HEK293T (cell line): ENCODE measurements at regions not wholly inside any gene's neighbourhood (a gene's known extent, or its start where the extent isn't known, plus 50 kb on each side); places are given as distances from the start of the nearest gene placed in this dataset.
"Not testable (repeated sequence)": the region's sequence is repeated elsewhere in the genome, so short reads cannot be mapped to it uniquely, and the experiment has no call there.

Experiments
- CTCF ChIA-PET: fragments of 350-600 bp; formaldehyde crosslinking; extraction: SDS; loops from one replicate; lab custom pipeline; 2021; ENCODE audit warnings: antibody characterized with exemption, inconsistent platforms; lab: Yijun Ruan, JAX
- POLR2A ChIA-PET: fragments of 350-600 bp; formaldehyde crosslinking; extraction: SDS; loops from one replicate; lab custom pipeline; 2020; ENCODE audit warnings: antibody characterized with exemption, inconsistent platforms; lab: Yijun Ruan, JAX
- DNase-seq: peaks from one replicate; pipeline ENCODE4 v3.0.0; 2012; ENCODE audit warnings: mixed read lengths; ENCODE audit errors: extremely low spot score
- ARNT ChIP-seq: fragments of 450-650 bp; IDR thresholded peaks from 2 replicates; pipeline ENCODE4 v1.6.1; 2017; ENCODE audit warnings: mild to moderate bottlenecking
- BHLHE40 ChIP-seq: fragments of 450-650 bp; IDR thresholded peaks from 2 replicates; pipeline ENCODE4 v1.6.1; 2016; ENCODE audit warnings: mild to moderate bottlenecking, moderate library complexity, borderline replicate concordance
- CTBP1 ChIP-seq: fragments of 450-650 bp; IDR thresholded peaks from 2 replicates; pipeline ENCODE4 v1.6.1; 2016; ENCODE audit warnings: borderline replicate concordance
- ELF4 ChIP-seq: fragments of 450-650 bp; IDR thresholded peaks from 2 replicates; pipeline ENCODE4 v1.6.1; 2017; ENCODE audit warnings: antibody characterized with exemption
- FOXA1 ChIP-seq: fragments of 450-650 bp; IDR thresholded peaks from 2 replicates; pipeline ENCODE4 v1.6.1; 2016; ENCODE audit warnings: mild to moderate bottlenecking
- FOXK2 ChIP-seq: fragments of 450-650 bp; IDR thresholded peaks from 2 replicates; pipeline ENCODE4 v1.6.1; 2016; ENCODE audit warnings: mild to moderate bottlenecking
- FOXM1 ChIP-seq: fragments of 450-650 bp; IDR thresholded peaks from 2 replicates; pipeline ENCODE4 v1.6.1; 2017; ENCODE audit warnings: mild to moderate bottlenecking, borderline replicate concordance
- HDGF ChIP-seq: fragments of 450-650 bp; IDR thresholded peaks from 2 replicates; pipeline ENCODE4 v1.6.1; 2017; ENCODE audit warnings: antibody characterized with exemption, borderline replicate concordance
- L3MBTL2 ChIP-seq: fragments of 450-650 bp; conservative IDR thresholded peaks from 2 replicates; pipeline ENCODE4 v1.6.1; 2016; ENCODE audit warnings: mild to moderate bottlenecking
- LEF1 ChIP-seq: fragments of 450-650 bp; IDR thresholded peaks from 2 replicates; pipeline ENCODE4 v1.6.1; 2017; ENCODE audit warnings: mild to moderate bottlenecking, borderline replicate concordance
- NFRKB ChIP-seq: fragments of 450-650 bp; IDR thresholded peaks from 2 replicates; pipeline ENCODE4 v1.6.1; 2016; ENCODE audit warnings: mild to moderate bottlenecking, moderate library complexity
- PKNOX1 ChIP-seq: fragments of 450-650 bp; IDR thresholded peaks from 2 replicates; pipeline ENCODE4 v1.6.1; 2016
- SP1 ChIP-seq: fragments of 450-650 bp; IDR thresholded peaks from 2 replicates; pipeline ENCODE4 v1.6.1; 2017
- SUZ12 ChIP-seq: fragments of 450-650 bp; IDR thresholded peaks from 2 replicates; pipeline ENCODE4 v1.6.1; 2016; ENCODE audit warnings: mild to moderate bottlenecking
- TARDBP ChIP-seq: fragments of 450-650 bp; IDR thresholded peaks from 2 replicates; pipeline ENCODE4 v1.6.1; 2016
- ZNF384 ChIP-seq: fragments of 450-650 bp; IDR thresholded peaks from 2 replicates; pipeline ENCODE4 v1.6.1; 2016

GRCh38 chr6:140156131-140156530 is 781.7 kb upstream of the CITED2 start:
- POLR2A ChIA-PET, result no interaction called here

DNA sequence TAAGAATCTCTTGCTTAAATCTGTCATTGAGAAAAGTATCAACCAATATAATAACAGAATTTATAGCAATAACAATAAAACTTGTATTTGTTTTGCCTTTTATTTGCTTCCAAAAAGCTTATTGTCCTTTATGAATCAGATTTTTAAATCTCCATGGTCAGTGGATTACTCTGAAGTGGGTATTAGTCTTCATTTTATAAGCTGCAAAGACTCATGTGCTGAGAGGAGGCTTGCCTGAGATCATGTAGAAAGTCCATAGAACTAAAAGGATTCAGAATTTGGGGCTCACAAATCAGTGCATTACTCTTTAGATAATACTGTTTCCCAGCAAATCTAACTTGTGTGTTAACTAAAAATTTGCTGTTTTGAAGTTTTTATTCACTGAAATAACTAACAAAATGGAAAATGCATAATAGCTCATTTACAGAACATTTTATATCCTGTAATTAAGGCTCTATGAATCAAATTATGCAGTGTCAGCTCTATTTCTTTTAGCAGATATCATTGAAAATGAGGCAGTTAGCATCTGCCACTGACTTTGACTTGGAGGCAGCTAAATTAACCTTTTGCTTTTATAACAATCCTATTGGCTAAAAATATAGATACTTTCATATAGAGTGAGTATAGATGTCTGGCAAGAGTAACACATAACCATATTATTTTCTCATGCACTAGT is 781.1 kb upstream of the CITED2 start:
- no peak for DNase-seq
- ChIA-PET CTCF (interaction anchor here (0.6 kb wide), 1 partner anchor 1620 kb away, joined by 3 read pairs; no protein-coding TSS in a partner anchor), POLR2A (no interaction called here)
- TF ChIP-seq HDGF (no peak), NFRKB (no peak), CTBP1 (no peak), SUZ12 (no peak), SP1 (no peak), ARNT (no peak), FOXK2 (no peak), LEF1 (no peak), FOXA1 (no peak), TARDBP (no peak)

More at GRCh38 chr6:140156131-140156530, 781.7 kb upstream of the CITED2 start:
- DNase-seq, result no peak
- CTCF ChIA-PET, result no interaction called here
- TF ChIP-seq L3MBTL2 (no peak), SUZ12 (no peak), TARDBP (no peak), ZNF384 (no peak), FOXA1 (no peak), CTBP1 (no peak)

- ChIA-PET POLR2A (no interaction called here), CTCF (no interaction called here)
- TF ChIP-seq PKNOX1 (no peak), FOXM1 (no peak), L3MBTL2 (no peak), FOXA1 (no peak), SP1 (no peak), HDGF (no peak), ELF4 (no peak), CTBP1 (no peak), LEF1 (no peak), BHLHE40 (no peak), TARDBP (no peak), ARNT (no peak), FOXK2 (no peak), NFRKB (no peak), ZNF384 (no peak), SUZ12 (no peak)
- no peak for DNase-seq
Observed at GRCh38 chr6:140153703-140154102, 779.3 kb upstream of the CITED2 start.

DNA sequence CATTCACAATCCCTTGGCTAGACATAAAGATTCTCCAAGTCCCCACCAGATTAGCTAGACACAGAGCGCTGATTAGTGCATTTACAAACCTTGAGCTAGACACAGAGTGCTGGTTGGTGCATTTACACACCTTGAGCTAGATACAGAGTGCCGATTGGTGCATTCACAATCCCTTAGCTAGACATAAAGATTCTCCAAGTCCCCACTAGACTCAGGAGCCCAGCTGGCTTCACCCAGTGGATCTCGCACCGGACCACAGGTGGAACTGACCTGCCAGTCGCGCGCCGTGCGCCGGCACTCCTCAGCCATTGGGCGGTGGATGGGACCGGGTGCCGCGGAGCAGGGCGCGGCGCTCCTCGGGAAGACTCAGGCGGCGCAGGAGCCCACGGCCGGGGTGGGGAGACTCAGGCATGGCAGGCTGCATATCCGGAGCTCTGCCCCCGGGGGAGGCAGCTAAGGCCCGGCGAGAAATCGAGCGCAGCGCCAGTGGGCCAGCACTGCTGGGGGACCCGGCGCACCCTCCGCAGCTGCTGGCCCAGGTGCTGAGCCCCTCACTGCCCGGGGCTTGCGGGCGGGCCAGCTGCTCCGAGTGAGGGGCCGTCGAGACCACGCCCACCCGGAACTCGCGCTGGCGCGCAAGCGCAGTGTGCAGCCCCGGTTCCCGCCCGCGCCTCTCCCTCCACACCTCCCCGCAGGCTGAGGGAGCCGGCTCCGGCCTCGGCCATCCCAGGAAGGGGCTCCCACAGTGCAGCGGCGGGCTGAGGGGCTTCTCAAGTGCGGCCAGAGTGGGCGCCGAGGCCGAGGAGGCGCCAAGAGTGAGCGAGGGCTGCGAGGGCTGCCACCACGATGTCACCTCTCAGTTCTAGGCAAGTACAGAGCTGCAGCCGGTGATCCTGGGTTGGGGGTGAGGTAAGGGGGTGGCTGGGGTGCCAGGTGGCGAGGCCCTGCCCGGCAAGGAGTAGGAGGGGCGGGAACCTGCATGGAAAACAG is 773.7 kb upstream of the CITED2 start:
- POLR2A ChIA-PET, CTCF ChIA-PET, DNase-seq: not testable (repeated sequence)

DNA sequence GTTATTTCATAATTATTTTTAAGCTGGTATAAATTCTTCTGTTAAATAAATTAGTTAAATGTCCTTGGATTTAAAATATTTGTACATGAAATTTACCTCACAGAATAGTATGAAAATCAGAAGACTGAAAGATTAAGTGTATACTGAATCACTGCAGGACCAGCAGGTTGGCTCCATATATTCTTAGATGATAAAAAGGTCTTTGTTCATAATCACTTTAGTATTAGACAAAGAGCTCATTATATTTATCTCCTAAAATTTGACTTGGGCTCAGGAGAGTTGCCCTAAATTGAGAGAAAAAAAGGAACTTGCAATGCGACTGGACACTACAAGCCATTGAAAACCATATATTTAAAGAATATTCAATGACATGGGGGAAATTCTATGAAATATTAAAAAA is 766.4 kb upstream of the CITED2 start:
- CTCF ChIA-PET, result interaction anchor here (0.6 kb wide), 1 partner anchor 99 kb away, joined by 3 read pairs; no protein-coding TSS in a partner anchor

GRCh38 chr6:140138311-140139010 is 764.0 kb upstream of the CITED2 start:
- CTCF ChIA-PET, result no interaction called here
- POLR2A ChIA-PET, result no interaction called here
- TF ChIP-seq L3MBTL2, result no peak
- TF ChIP-seq ARNT, result no peak
- DNase-seq, result no peak

More for the DNA sequence above, 766.4 kb upstream of the CITED2 start:
- POLR2A ChIA-PET, result no interaction called here
- no peak for DNase-seq
- TF ChIP-seq LEF1 (no peak), CTBP1 (no peak), L3MBTL2 (no peak), TARDBP (no peak), FOXK2 (no peak), SP1 (no peak), FOXA1 (no peak), SUZ12 (no peak), ZNF384 (no peak)

DNA sequence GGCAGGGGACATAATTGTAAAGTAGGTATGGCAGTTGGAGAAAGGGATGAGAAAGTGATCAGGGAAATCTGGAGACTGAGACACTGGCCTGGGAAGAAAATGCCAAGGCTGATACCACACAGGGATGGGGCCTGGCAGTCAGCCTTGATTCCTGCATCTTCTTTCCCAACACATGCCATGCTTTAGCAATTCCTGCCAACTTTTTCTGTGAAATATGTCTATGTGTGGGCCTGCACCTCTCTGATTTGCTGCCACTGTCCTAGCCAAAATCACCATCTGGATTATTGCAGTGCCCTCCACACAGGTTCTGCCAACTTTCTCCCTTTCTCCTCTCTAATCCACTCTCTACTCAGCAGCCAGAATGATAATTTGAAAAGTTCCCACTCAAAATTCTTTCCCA is 759.8 kb upstream of the CITED2 start:
- POLR2A ChIA-PET, result no interaction called here
- TF ChIP-seq SUZ12, result no peak
- no peak for TF ChIP-seq BHLHE40
- TF ChIP-seq PKNOX1, result no peak
- TF ChIP-seq FOXM1, result no peak
- TF ChIP-seq ARNT, result no peak
- TF ChIP-seq ELF4, result no peak
- TF ChIP-seq NFRKB, result no peak
- no peak for TF ChIP-seq HDGF
- TF ChIP-seq CTBP1, result no peak
- no peak for TF ChIP-seq ZNF384
- TF ChIP-seq FOXK2, result no peak
- TF ChIP-seq LEF1, result no peak
- no peak for TF ChIP-seq SP1
- no peak for TF ChIP-seq L3MBTL2
- no peak for TF ChIP-seq FOXA1
- no peak for TF ChIP-seq TARDBP
- CTCF ChIA-PET, result no interaction called here
- no peak for DNase-seq
